ENCODE measurements at regions not wholly inside any gene's neighbourhood (a gene's known extent, or its start where the extent isn't known, plus 50 kb on each side); places are given as distances from the start of the nearest gene placed in this dataset.

GRCh38 chr3:98644168-98644567 lies 50.8 kb upstream of the CPOX start:
- DNase-seq (ENCODE audit: low read depth), result no peak
- TF ChIP-seq CTCF (conservative IDR thresholded peaks at IDR 0.05; ENCODE audit: control insufficient read depth, insufficient read depth, low read depth, low read length), result no peak
- H3K4me3 ChIP-seq (ENCODE audit: control insufficient read depth, low read depth, low read length), result no peak overlapping the region

- H3K4me3 ChIP-seq (ENCODE audit: control insufficient read depth, low read depth, low read length), result no peak overlapping the region
- TF ChIP-seq CTCF (conservative IDR thresholded peaks at IDR 0.05; ENCODE audit: control insufficient read depth, insufficient read depth, low read depth, low read length), result no peak
- peak; percentile 2 for DNase-seq (ENCODE audit: low read depth)
These were observed 51.6 kb upstream of the CPOX start for GRCh38 chr3:98645039-98645438.

GRCh38 chr3:98646680-98647079 lies 53.3 kb upstream of the CPOX start:
- no peak for DNase-seq (ENCODE audit: low read depth)
- H3K4me3 ChIP-seq (ENCODE audit: control insufficient read depth, low read depth, low read length), result no peak overlapping the region
- no peak for TF ChIP-seq CTCF (conservative IDR thresholded peaks at IDR 0.05; ENCODE audit: control insufficient read depth, insufficient read depth, low read depth, low read length)

DNA sequence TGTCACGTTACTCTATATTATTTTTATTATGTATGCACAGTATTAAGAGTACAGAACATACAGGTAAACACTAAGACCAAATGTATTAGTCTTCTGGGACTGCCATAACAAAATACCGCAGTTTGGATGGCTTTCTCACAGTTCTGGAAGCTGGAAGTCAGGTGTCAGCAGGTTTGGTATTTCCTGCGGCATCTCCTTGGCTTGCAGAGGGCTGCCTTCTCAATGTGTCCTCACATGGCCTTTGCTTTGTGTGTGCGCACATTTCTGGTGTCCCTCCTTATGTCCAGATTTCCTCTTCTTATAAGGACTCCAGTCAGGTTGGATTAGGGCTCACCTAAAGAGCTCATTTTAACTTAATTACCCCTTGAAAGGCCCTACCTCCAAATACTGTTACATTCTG lies 53.8 kb upstream of the CPOX start:
- no peak for DNase-seq (ENCODE audit: low read depth)
- TF ChIP-seq CTCF (conservative IDR thresholded peaks at IDR 0.05; ENCODE audit: control insufficient read depth, insufficient read depth, low read depth, low read length), result no peak
- no peak overlapping the region for H3K4me3 ChIP-seq (ENCODE audit: control insufficient read depth, low read depth, low read length)

GRCh38 chr3:98650971-98651779 lies 57.8 kb upstream of the CPOX start:
- no peak overlapping the region for H3K4me3 ChIP-seq (ENCODE audit: control insufficient read depth, low read depth, low read length)
- no peak for TF ChIP-seq CTCF (conservative IDR thresholded peaks at IDR 0.05; ENCODE audit: control insufficient read depth, insufficient read depth, low read depth, low read length)
- no peak for DNase-seq (ENCODE audit: low read depth)

DNA sequence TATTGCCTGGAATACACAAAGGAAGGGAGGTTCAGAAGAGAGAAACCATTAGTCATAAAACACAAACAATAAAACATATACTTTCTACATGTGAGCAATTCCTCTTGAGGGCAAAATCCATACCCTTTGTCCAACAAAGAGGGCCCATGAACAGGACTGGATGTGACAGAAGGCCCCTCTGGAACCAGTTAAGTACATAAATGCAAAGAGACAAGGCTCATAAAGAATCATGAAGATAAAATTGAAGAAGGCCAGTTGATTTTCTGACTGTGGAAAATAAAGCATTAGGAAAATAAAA lies 58.3 kb upstream of the CPOX start:
- no peak overlapping the region for H3K4me3 ChIP-seq (ENCODE audit: control insufficient read depth, low read depth, low read length)
- no peak for TF ChIP-seq CTCF (conservative IDR thresholded peaks at IDR 0.05; ENCODE audit: control insufficient read depth, insufficient read depth, low read depth, low read length)

GRCh38 chr3:98655666-98656065 lies 62.3 kb upstream of the CPOX start:
- peak; percentile 64 for DNase-seq (ENCODE audit: low read depth)
- no peak for TF ChIP-seq CTCF (conservative IDR thresholded peaks at IDR 0.05; ENCODE audit: control insufficient read depth, insufficient read depth, low read depth, low read length)
- H3K4me3 ChIP-seq (ENCODE audit: control insufficient read depth, low read depth, low read length), result no peak overlapping the region

More for the DNA sequence above, 58.3 kb upstream of the CPOX start:
- DNase-seq (ENCODE audit: low read depth), result no peak
